ENCODE measurements at regions not wholly inside any gene's neighbourhood (a gene's known extent, or its start where the extent isn't known, plus 50 kb on each side); places are given as distances from the start of the nearest gene placed in this dataset.
"Not testable (repeated sequence)": the region's sequence is repeated elsewhere in the genome, so short reads cannot be mapped to it uniquely, and the experiment has no call there.

GRCh38 chr10:64896582-64896981 is 1375.4 kb downstream of the REEP3 start (continued):
- TF ChIP-seq, protein P1, sequence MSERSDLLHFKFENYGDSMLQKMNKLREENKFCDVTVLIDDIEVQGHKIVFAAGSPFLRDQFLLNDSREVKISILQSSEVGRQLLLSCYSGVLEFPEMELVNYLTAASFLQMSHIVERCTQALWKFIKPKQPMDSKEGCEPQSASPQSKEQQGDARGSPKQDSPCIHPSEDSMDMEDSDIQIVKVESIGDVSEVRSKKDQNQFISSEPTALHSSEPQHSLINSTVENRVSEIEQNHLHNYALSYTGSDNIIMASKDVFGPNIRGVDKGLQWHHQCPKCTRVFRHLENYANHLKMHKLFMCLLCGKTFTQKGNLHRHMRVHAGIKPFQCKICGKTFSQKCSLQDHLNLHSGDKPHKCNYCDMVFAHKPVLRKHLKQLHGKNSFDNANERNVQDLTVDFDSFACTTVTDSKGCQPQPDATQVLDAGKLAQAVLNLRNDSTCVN (tag by site-specific recombination; optimal IDR thresholded peaks at IDR 0.05) = no peak
- TF ChIP-seq ZNF544 (tag by site-specific recombination; IDR thresholded peaks at IDR 0.05) (no peak), ZNF175 (tag by site-specific recombination; IDR thresholded peaks at IDR 0.05) (no peak), ZNF148 (tag by site-specific recombination; IDR thresholded peaks at IDR 0.05; ENCODE audit: borderline replicate concordance) (no peak), ZNF629 (tag by site-specific recombination; IDR thresholded peaks at IDR 0.05) (no peak)

- POLR2A ChIA-PET; H3K4me1 ChIP-seq (ENCODE audit: control insufficient read depth, insufficient read depth, low read length); CTCF ChIA-PET; H3K36me3 ChIP-seq (ENCODE audit: control insufficient read depth in 2 of 2, insufficient read depth in 1 of 2, low read length in 2 of 2); H3K9me3 ChIP-seq (ENCODE audit: control insufficient read depth, insufficient read depth, low read depth, low read length); H3K4me3 ChIP-seq (ENCODE audit: low read depth, low read length); H3K27ac ChIP-seq (ENCODE audit: extremely low read depth, low read depth, low read length): not testable (repeated sequence)
These were observed 1385.1 kb downstream of the REEP3 start for GRCh38 chr10:64906311-64906710.

DNA sequence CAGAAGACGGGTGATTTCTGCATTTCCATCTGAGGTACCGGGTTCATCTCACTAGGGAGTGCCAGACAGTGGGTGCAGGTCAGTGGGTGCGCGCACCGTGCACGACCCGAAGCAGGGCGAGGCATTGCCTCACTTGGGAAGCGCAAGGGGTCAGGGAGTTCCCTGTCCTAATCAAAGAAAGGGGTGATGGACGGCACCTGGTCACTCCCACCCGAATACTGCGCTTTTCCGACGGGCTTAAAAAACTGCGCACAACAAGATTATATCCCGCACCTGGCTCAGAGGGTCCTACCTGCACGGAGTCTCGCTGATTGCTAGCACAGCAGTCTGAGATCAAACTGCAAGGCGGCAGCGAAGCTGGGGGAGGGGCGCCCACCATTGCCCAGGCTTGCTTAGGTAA is 1403.1 kb downstream of the REEP3 start:
- CTCF ChIA-PET; POLR2A ChIA-PET; H3K36me3 ChIP-seq (ENCODE audit: control insufficient read depth in 2 of 2, insufficient read depth in 1 of 2, low read length in 2 of 2); H3K27ac ChIP-seq (ENCODE audit: extremely low read depth, low read depth, low read length); H3K9me3 ChIP-seq (ENCODE audit: control insufficient read depth, insufficient read depth, low read depth, low read length); H3K4me1 ChIP-seq (ENCODE audit: control insufficient read depth, insufficient read depth, low read length): not testable (repeated sequence)
- TF ChIP-seq, protein P1 (tag by site-specific recombination; optimal IDR thresholded peaks at IDR 0.05) = peak; percentile 12
- peak overlapping the region; percentile 15; the same call in 1 of the 2 replicates for H3K4me3 ChIP-seq (ENCODE audit: low read depth, low read length)

- Histone ChIP-seq H3K9me3 (ENCODE audit: control insufficient read depth, insufficient read depth, low read depth, low read length) (no peaks in the 10 kb centered on the region), H3K27ac (ENCODE audit: extremely low read depth, low read depth, low read length) (no peak overlapping the region), H3K4me1 (ENCODE audit: control insufficient read depth, insufficient read depth, low read length) (no peaks in the 10 kb centered on the region), H3K36me3 (ENCODE audit: control insufficient read depth in 2 of 2, insufficient read depth in 1 of 2, low read length in 2 of 2) (no peaks in the 10 kb centered on the region), H3K4me3 (ENCODE audit: low read depth, low read length) (no peak overlapping the region)
- CTCF ChIA-PET = interaction anchor here (0.9 kb wide), 1 partner anchor 1786 kb away, joined by 5 read pairs; no protein-coding TSS in a partner anchor
- POLR2A ChIA-PET = no interaction called here
- TF ChIP-seq ZBTB1 (tag by site-specific recombination; IDR thresholded peaks at IDR 0.05) = no peak
- no peak for TF ChIP-seq ZBTB17 (tag by site-specific recombination; IDR thresholded peaks at IDR 0.05)
- TF ChIP-seq ZNF416 (tag by site-specific recombination; IDR thresholded peaks at IDR 0.05) = no peak
- no peak for TF ChIP-seq SP2 (tag by site-specific recombination; IDR thresholded peaks at IDR 0.05)
- TF ChIP-seq ZNF768 (tag by site-specific recombination; IDR thresholded peaks at IDR 0.05) = no peak
- no peak for TF ChIP-seq ZNF843 (tag by site-specific recombination; IDR thresholded peaks at IDR 0.05)
- TF ChIP-seq, protein P2, sequence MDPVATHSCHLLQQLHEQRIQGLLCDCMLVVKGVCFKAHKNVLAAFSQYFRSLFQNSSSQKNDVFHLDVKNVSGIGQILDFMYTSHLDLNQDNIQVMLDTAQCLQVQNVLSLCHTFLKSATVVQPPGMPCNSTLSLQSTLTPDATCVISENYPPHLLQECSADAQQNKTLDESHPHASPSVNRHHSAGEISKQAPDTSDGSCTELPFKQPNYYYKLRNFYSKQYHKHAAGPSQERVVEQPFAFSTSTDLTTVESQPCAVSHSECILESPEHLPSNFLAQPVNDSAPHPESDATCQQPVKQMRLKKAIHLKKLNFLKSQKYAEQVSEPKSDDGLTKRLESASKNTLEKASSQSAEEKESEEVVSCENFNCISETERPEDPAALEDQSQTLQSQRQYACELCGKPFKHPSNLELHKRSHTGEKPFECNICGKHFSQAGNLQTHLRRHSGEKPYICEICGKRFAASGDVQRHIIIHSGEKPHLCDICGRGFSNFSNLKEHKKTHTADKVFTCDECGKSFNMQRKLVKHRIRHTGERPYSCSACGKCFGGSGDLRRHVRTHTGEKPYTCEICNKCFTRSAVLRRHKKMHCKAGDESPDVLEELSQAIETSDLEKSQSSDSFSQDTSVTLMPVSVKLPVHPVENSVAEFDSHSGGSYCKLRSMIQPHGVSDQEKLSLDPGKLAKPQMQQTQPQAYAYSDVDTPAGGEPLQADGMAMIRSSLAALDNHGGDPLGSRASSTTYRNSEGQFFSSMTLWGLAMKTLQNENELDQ (tag by site-specific recombination; IDR thresholded peaks at IDR 0.05; ENCODE audit: low read depth) = no peak
- TF ChIP-seq ZNF132 (tag by site-specific recombination; IDR thresholded peaks at IDR 0.05; ENCODE audit: borderline replicate concordance) = no peak
- no peak for TF ChIP-seq ZFP41 (tag by site-specific recombination; IDR thresholded peaks at IDR 0.05; ENCODE audit: borderline replicate concordance)
- TF ChIP-seq ZNF585B (tag by site-specific recombination; IDR thresholded peaks at IDR 0.05) = no peak
- TF ChIP-seq KLF9 (tag by site-specific recombination; IDR thresholded peaks at IDR 0.05; ENCODE audit: low read depth) = no peak
- no peak for TF ChIP-seq ZSCAN23 (tag by site-specific recombination; IDR thresholded peaks at IDR 0.05)
- TF ChIP-seq ZNF670 (tag by site-specific recombination; IDR thresholded peaks at IDR 0.05; ENCODE audit: low read depth) = no peak
- no peak for TF ChIP-seq GFI1B (tag by site-specific recombination; IDR thresholded peaks at IDR 0.05)
These were observed 1430.8 kb downstream of the REEP3 start for GRCh38 chr10:64952042-64952441.
